Muscle layer of duodenum (tissue), 2 donors: ENCODE measurements at regions not wholly inside any gene's neighbourhood (a gene's known extent, or its start where the extent isn't known, plus 50 kb on each side); places are given as distances from the start of the nearest gene placed in this dataset.

Experiments used
- H3K27ac ChIP-seq: one replicate; pipeline ENCODE4 v1.7.0; 2013; ENCODE audit warnings: mild to moderate bottlenecking, low read length
- H3K27me3 ChIP-seq: one replicate; pipeline ENCODE4 v1.7.0; 2013; ENCODE audit warnings: low read depth, mild to moderate bottlenecking, control low read depth, low read length
- H3K36me3 ChIP-seq, 2 donors: one replicate each; pipeline ENCODE4 v1.7.0; 2013; ENCODE audit warnings: low read length in 2 of 2, control low read depth in 1 of 2, mild to moderate bottlenecking in 1 of 2; ENCODE audit not compliant: insufficient read depth in 2 of 2, control insufficient read depth in 1 of 2
- H3K4me1 ChIP-seq, 2 donors: one replicate each; pipeline ENCODE4 v1.7.0; 2013; ENCODE audit warnings: low read length in 2 of 2, mild to moderate bottlenecking in 2 of 2, control low read depth in 1 of 2, moderate library complexity in 1 of 2; ENCODE audit not compliant: insufficient read depth in 2 of 2, control insufficient read depth in 1 of 2
- H3K4me3 ChIP-seq, 2 donors: one replicate each; pipeline ENCODE4 v1.7.0; 2013; ENCODE audit warnings: low read length in 2 of 2, low read depth in 1 of 2, mild to moderate bottlenecking in 1 of 2
- H3K9me3 ChIP-seq, 2 donors: one replicate each; pipeline ENCODE4 v1.7.0; 2013; ENCODE audit warnings: low read length in 2 of 2, control low read depth in 1 of 2, mild to moderate bottlenecking in 1 of 2; ENCODE audit not compliant: control insufficient read depth in 1 of 2
- donor health status: healthy.

DNA sequence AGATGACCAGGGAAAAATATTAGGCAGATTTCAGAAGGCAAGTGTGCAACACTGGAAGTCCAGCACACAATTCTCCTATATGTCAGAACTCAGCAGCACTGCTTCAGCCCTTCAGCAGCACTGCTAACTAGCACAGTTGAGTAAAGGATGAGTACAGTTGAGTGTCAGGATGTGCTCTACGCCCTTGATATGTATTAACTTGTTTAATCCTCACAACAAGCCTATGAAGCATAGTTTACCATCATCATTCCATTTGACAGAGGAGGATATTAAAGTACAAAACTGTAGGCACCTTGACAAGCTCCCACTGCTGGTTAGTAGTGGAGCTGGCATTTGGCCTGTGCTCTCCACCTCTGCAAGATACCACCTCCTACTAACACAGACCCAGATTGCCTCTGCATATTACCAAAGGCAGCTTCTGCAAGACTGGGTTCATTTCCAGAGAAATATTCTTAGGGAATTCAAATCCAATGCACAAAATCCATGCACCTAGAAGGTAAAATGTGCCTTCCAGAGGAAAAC is 230.8 kb downstream of the ANAPC1 start:
- no peaks in the 10 kb centered on the region for H3K27me3 ChIP-seq
- peaks cover 0 to 6% of the 10 kb centered on the region in 2 donors for H3K9me3 ChIP-seq
- no peaks in the 10 kb centered on the region for H3K4me1 ChIP-seq
- H3K4me3 ChIP-seq, result no peak overlapping the region
- no peaks in the 10 kb centered on the region for H3K36me3 ChIP-seq
- H3K27ac ChIP-seq, result no peak overlapping the region

- no peak overlapping the region for H3K4me3 ChIP-seq
- H3K27ac ChIP-seq, result no peak overlapping the region
- no peaks in the 10 kb centered on the region for H3K4me1 ChIP-seq
- H3K27me3 ChIP-seq, result no peaks in the 10 kb centered on the region
- H3K9me3 ChIP-seq, result peaks cover 0 to 6% of the 10 kb centered on the region in 2 donors
- H3K36me3 ChIP-seq, result no peaks in the 10 kb centered on the region
Observed at GRCh38 chr2:111653913-111654312, 230.1 kb downstream of the ANAPC1 start.

GRCh38 chr2:111654829-111655228 is 229.2 kb downstream of the ANAPC1 start:
- Histone ChIP-seq H3K27me3 (no peaks in the 10 kb centered on the region), H3K9me3 (peaks cover 0 to 6% of the 10 kb centered on the region in 2 donors), H3K4me3 (no peak overlapping the region), H3K4me1 (peaks cover 0 to 4% of the 10 kb centered on the region in 2 donors), H3K36me3 (no peaks in the 10 kb centered on the region), H3K27ac (no peak overlapping the region)

- H3K9me3 ChIP-seq, result no peaks in the 10 kb centered on the region
- no peak overlapping the region for H3K27ac ChIP-seq
- no peaks in the 10 kb centered on the region for H3K27me3 ChIP-seq
- no peak overlapping the region for H3K4me3 ChIP-seq
- H3K4me1 ChIP-seq, result peaks cover 0 to 4% of the 10 kb centered on the region in 2 donors
- no peaks in the 10 kb centered on the region for H3K36me3 ChIP-seq
Observed at GRCh38 chr2:111656436-111656835, 227.6 kb downstream of the ANAPC1 start.

GRCh38 chr2:111656894-111657293 is 227.1 kb downstream of the ANAPC1 start:
- Histone ChIP-seq H3K27me3 (no peaks in the 10 kb centered on the region), H3K4me3 (no peak overlapping the region), H3K9me3 (no peaks in the 10 kb centered on the region), H3K27ac (no peak overlapping the region), H3K4me1 (peaks cover 0 to 4% of the 10 kb centered on the region in 2 donors), H3K36me3 (no peaks in the 10 kb centered on the region)

DNA sequence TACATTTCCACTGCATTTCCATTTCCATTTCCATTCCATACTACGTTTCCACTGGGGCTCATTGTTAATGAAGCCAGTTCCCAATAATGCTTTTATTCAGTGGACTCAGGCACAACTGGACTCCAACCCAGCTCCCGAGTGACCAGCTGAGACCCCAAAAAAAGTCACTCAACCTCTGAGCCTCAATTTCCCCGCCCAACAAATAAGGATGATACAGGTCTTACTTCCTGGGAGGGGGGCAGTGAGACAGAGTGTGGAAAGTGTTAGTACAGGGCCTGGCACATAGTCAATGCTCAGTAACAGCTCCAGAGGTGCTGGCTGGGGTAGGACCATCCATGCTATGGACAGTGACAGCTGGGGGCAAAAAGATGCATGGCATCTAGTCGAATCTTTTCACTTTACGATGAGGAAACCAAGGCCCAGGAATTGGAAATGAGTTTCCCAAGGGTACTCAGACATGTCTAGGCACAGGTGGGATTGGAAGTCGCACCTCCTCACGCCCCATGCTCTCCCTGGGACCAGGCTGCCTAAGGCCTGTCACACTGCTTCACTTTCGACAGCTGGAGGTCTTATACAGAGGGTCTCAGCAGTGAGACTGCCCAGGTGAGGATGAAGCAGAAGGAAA is 226.5 kb downstream of the ANAPC1 start:
- H3K27ac ChIP-seq, result no peak overlapping the region
- H3K4me3 ChIP-seq, result no peak overlapping the region
- peaks cover 0 to 4% of the 10 kb centered on the region in 2 donors for H3K4me1 ChIP-seq
- no peaks in the 10 kb centered on the region for H3K9me3 ChIP-seq
- no peaks in the 10 kb centered on the region for H3K36me3 ChIP-seq
- no peaks in the 10 kb centered on the region for H3K27me3 ChIP-seq

DNA sequence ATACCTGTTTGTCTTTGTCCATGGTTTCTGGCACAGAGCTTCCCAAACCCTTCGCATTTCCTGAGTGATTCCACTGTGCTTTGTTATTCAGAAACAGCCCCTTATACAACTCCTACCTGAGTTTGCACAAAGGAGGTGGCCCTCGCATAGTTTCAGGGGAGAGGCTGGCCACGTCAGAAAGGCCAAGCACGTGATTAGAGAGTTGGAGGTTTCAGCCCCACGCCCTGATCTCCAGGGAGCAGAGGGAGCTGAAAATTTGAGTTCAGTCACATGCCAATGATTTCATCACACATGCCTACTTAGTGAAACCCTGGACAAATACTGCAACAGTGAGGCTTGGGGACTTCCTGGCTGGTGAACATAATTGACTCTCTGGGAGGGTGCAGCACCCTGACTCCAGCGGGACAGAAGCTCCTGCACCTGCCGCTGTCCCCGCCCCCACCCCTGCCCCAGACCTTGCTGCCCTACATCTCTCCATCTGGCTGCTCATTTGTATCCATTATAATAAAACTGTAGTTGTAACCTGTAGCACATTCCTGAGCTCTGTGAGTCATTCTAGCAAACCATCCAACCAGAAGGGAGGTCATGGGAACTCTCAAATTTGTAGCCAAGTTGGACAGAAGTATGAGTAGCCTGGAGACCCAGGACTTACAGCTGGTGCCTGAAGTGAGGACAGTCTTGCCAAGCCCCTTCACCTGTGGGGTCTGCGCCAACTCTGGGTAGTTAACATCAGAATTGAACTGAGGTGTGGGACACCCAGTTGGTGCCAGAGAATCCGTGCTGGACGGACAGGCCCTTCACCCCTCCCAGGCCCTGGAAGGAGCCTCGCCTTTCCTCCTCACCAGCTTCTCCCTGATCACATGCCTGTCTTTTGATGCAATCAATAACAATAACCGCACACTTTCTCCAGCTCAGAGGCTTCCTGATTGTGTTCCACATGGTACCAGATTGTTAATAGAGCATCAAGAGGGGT is 224.3 kb downstream of the ANAPC1 start:
- no peak overlapping the region for H3K27ac ChIP-seq
- no peaks in the 10 kb centered on the region for H3K27me3 ChIP-seq
- no peaks in the 10 kb centered on the region for H3K9me3 ChIP-seq
- peaks cover 0 to 4% of the 10 kb centered on the region in 2 donors for H3K4me1 ChIP-seq
- no peak overlapping the region for H3K4me3 ChIP-seq
- no peaks in the 10 kb centered on the region for H3K36me3 ChIP-seq

DNA sequence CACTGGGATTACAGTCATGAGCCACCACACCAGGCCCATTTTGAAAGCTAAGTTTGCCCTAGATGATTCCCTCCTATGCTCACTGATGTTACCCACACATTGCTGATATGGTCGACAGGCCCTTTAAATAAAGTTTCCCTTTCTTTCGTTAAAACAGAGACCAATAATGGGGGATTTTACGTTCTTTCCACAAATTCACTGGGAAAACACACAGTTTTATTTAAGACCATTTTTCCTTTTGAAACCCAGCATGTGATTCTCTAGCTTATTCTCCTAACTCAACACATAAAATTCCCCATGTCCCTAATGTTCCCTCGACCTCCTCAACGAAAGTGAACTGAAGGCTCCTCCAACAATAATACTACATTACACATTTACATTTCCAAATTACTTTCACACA is 223.2 kb downstream of the ANAPC1 start:
- H3K27ac ChIP-seq, result no peak overlapping the region

DNA sequence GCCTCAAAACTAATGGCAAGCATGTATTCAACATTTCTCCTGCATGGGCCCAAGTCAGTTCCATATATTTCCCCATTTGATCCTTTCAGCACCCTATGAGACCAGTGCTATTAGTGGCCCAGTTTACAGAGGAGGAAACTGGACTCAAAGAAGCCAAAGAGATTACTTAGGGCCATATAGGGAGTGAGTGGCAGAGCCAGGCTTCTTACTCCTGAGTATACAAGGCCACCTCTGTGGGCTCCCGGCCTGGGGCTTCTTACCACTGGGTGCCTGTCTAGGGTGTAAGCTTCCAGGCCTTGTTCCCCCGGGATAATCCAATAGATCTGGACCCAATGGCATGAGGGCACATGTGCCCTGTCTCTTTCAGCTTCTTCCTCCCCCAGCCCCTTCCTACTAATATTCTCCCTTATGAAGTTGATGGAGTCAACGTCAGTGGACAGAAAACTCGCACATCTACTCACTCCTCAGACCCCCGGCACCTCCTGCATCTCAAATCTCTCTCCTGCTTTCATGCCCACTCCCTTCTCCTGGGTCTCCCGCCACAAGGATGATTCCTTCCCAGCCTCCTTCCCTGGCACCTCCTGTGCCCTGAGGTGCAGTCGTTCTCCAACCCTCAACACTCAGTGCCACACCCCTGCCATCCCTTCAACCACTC is 222.6 kb downstream of the ANAPC1 start:
- H3K36me3 ChIP-seq, result no peaks in the 10 kb centered on the region
- no peaks in the 10 kb centered on the region for H3K9me3 ChIP-seq
- peaks cover 0 to 4% of the 10 kb centered on the region in 2 donors for H3K4me1 ChIP-seq
- no peak overlapping the region for H3K27ac ChIP-seq
- no peaks in the 10 kb centered on the region for H3K27me3 ChIP-seq
- no peak overlapping the region for H3K4me3 ChIP-seq

More for the DNA sequence above, 223.2 kb downstream of the ANAPC1 start:
- no peaks in the 10 kb centered on the region for H3K27me3 ChIP-seq
- no peaks in the 10 kb centered on the region for H3K9me3 ChIP-seq
- peaks cover 0 to 4% of the 10 kb centered on the region in 2 donors for H3K4me1 ChIP-seq
- H3K36me3 ChIP-seq, result no peaks in the 10 kb centered on the region
- H3K4me3 ChIP-seq, result no peak overlapping the region

DNA sequence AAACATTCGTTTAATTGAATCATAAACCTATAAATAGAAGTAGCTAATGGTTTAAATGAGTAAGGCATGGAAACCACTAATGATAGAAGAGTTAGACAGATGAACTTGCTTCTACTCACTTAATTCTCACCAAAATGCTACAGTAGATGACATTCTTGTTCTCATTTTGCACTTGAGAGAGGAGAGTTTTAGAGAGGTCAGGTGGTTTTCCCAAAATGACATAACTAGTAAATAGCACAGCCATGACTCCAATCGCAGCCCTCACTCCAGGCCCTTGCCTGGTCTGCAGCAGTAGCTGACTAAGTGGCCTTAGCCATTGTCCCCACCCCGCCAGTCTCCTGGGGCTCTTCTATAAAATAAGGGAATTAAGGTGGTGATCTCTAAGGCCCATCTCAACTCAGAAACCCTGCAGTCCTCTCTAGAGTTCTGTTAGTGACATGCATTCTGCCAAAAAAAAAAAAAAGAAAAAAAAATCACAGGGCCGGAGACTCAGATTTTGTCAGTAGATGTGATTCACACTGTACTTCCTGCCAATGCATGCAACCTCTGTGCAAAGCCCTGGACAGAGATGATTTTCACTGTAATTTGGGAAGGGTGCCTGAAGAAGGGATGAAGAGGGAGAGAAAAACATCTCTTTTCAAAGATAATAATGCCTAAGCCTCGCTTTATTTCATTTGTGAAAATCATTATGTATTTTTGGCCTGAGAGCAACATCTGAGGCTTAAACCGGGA is 221.8 kb downstream of the ANAPC1 start:
- H3K27ac ChIP-seq, result no peak overlapping the region
- H3K36me3 ChIP-seq, result no peaks in the 10 kb centered on the region
- H3K27me3 ChIP-seq, result no peaks in the 10 kb centered on the region
- H3K4me1 ChIP-seq, result peaks cover 0 to 4% of the 10 kb centered on the region in 2 donors
- no peaks in the 10 kb centered on the region for H3K9me3 ChIP-seq
- no peak overlapping the region for H3K4me3 ChIP-seq
